ENCODE measurements at regions not wholly inside any gene's neighbourhood (a gene's known extent, or its start where the extent isn't known, plus 50 kb on each side); places are given as distances from the start of the nearest gene placed in this dataset.

DNA sequence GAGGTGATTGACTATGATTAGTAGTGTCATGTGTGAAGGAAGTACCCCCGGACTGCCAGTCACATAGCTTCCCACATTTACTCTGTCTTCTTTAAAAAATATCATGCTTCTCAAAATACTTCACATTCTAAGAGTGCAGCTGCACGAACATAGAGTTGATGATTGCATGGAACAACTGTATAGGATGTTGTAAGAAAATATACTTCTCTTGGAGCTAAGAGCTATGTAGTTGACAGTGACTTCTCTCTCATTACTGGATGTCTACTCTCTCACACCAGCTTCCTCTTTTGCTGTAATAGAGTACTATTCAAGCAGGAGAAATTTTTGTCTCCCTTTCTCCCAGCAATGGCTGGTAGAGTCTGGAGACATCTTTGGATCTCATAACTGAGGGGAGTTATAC, 99.4 kb upstream of the PUDP start:
- TF ChIP-seq, protein P1, sequence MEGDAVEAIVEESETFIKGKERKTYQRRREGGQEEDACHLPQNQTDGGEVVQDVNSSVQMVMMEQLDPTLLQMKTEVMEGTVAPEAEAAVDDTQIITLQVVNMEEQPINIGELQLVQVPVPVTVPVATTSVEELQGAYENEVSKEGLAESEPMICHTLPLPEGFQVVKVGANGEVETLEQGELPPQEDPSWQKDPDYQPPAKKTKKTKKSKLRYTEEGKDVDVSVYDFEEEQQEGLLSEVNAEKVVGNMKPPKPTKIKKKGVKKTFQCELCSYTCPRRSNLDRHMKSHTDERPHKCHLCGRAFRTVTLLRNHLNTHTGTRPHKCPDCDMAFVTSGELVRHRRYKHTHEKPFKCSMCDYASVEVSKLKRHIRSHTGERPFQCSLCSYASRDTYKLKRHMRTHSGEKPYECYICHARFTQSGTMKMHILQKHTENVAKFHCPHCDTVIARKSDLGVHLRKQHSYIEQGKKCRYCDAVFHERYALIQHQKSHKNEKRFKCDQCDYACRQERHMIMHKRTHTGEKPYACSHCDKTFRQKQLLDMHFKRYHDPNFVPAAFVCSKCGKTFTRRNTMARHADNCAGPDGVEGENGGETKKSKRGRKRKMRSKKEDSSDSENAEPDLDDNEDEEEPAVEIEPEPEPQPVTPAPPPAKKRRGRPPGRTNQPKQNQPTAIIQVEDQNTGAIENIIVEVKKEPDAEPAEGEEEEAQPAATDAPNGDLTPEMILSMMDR (conservative IDR thresholded peaks at IDR 0.05 in 1 of 2, IDR thresholded peaks at IDR 0.05 in 1 of 2; ENCODE audit: extremely low read depth in 1 of 2, insufficient read depth in 1 of 2, low read depth in 1 of 2, low read length in 2 of 2): no peak
- TF ChIP-seq EZH2 (IDR thresholded peaks at IDR 0.05; ENCODE audit: borderline replicate concordance, low read length): no peak
